ENCODE measurements at regions not wholly inside any gene's neighbourhood (a gene's known extent, or its start where the extent isn't known, plus 50 kb on each side); places are given as distances from the start of the nearest gene placed in this dataset.
"Not testable (repeated sequence)": the region's sequence is repeated elsewhere in the genome, so short reads cannot be mapped to it uniquely, and the experiment has no call there.

- no peaks in the 10 kb centered on the region for H3K27me3 ChIP-seq (replicated peaks)
- no peak for DNase-seq (ENCODE audit: low read depth in 1 of 2, low spot score in 2 of 2)
- H3K9me3 ChIP-seq (replicated peaks) = no peaks in the 10 kb centered on the region
- no peak overlapping the region for H3K4me3 ChIP-seq
- H3K27ac ChIP-seq = no peak overlapping the region
- no peaks in the 10 kb centered on the region for H3K36me3 ChIP-seq
- H3K4me1 ChIP-seq (replicated peaks) = no peaks in the 10 kb centered on the region
These were observed 122.5 kb upstream of the EGR2 start for GRCh38 chr10:62938672-62939071.

- no peak overlapping the region for H3K27ac ChIP-seq
- H3K4me3 ChIP-seq = no peak overlapping the region
- H3K36me3 ChIP-seq = no peaks in the 10 kb centered on the region
These were observed 121.5 kb upstream of the EGR2 start for GRCh38 chr10:62937674-62938073.

GRCh38 chr10:62935022-62935421 lies 118.9 kb upstream of the EGR2 start:
- Histone ChIP-seq H3K4me3 (no peak overlapping the region), H3K4me1 (replicated peaks) (no peaks in the 10 kb centered on the region), H3K36me3 (no peaks in the 10 kb centered on the region), H3K9me3 (replicated peaks) (no peaks in the 10 kb centered on the region), H3K27ac (no peak overlapping the region), H3K27me3 (replicated peaks) (no peaks in the 10 kb centered on the region)
- no peak for DNase-seq (ENCODE audit: low read depth in 1 of 2, low spot score in 2 of 2)

More at GRCh38 chr10:62937674-62938073, 121.5 kb upstream of the EGR2 start:
- no peaks in the 10 kb centered on the region for H3K27me3 ChIP-seq (replicated peaks)
- H3K9me3 ChIP-seq (replicated peaks) = no peaks in the 10 kb centered on the region
- H3K4me1 ChIP-seq (replicated peaks) = no peaks in the 10 kb centered on the region
- no peak for DNase-seq (ENCODE audit: low read depth in 1 of 2, low spot score in 2 of 2)

GRCh38 chr10:62934258-62934657 lies 118.1 kb upstream of the EGR2 start:
- no peak for DNase-seq (ENCODE audit: low read depth in 1 of 2, low spot score in 2 of 2)
- Histone ChIP-seq H3K4me3 (no peak overlapping the region), H3K27ac (no peak overlapping the region), H3K36me3 (no peaks in the 10 kb centered on the region), H3K9me3 (replicated peaks) (no peaks in the 10 kb centered on the region), H3K27me3 (replicated peaks) (no peaks in the 10 kb centered on the region), H3K4me1 (replicated peaks) (no peaks in the 10 kb centered on the region)

- DNase-seq (ENCODE audit: low read depth in 1 of 2, low spot score in 2 of 2); H3K9me3 ChIP-seq (replicated peaks); H3K4me1 ChIP-seq (replicated peaks); H3K27ac ChIP-seq; H3K4me3 ChIP-seq; H3K36me3 ChIP-seq; H3K27me3 ChIP-seq (replicated peaks): not testable (repeated sequence)
These were observed 112.6 kb upstream of the EGR2 start for GRCh38 chr10:62928763-62929162.

- Histone ChIP-seq H3K4me3 (no peak overlapping the region), H3K36me3 (no peaks in the 10 kb centered on the region), H3K27ac (no peak overlapping the region), H3K27me3 (replicated peaks) (no peaks in the 10 kb centered on the region), H3K9me3 (replicated peaks) (no peaks in the 10 kb centered on the region), H3K4me1 (replicated peaks) (no peaks in the 10 kb centered on the region)
- DNase-seq (ENCODE audit: low read depth in 1 of 2, low spot score in 2 of 2) = no peak
These were observed 110.2 kb upstream of the EGR2 start for GRCh38 chr10:62926407-62926806.

GRCh38 chr10:62924344-62924748 lies 108.2 kb upstream of the EGR2 start:
- no peaks in the 10 kb centered on the region for H3K27me3 ChIP-seq (replicated peaks)

GRCh38 chr10:62919776-62920175 lies 103.6 kb upstream of the EGR2 start:
- Histone ChIP-seq H3K27me3 (replicated peaks) (no peaks in the 10 kb centered on the region), H3K36me3 (no peaks in the 10 kb centered on the region), H3K27ac (no peak overlapping the region), H3K4me1 (replicated peaks) (no peaks in the 10 kb centered on the region), H3K9me3 (replicated peaks) (no peaks in the 10 kb centered on the region), H3K4me3 (no peak overlapping the region)
- no peak for DNase-seq (ENCODE audit: low read depth in 1 of 2, low spot score in 2 of 2)

More at GRCh38 chr10:62924344-62924748, 108.2 kb upstream of the EGR2 start:
- H3K4me1 ChIP-seq (replicated peaks) = no peaks in the 10 kb centered on the region
- H3K27ac ChIP-seq = no peak overlapping the region
- DNase-seq (ENCODE audit: low read depth in 1 of 2, low spot score in 2 of 2) = no peak
- H3K9me3 ChIP-seq (replicated peaks) = no peaks in the 10 kb centered on the region
- H3K36me3 ChIP-seq = no peaks in the 10 kb centered on the region
- H3K4me3 ChIP-seq = no peak overlapping the region

GRCh38 chr10:62917475-62918238 lies 101.5 kb upstream of the EGR2 start:
- no peaks in the 10 kb centered on the region for H3K36me3 ChIP-seq
- no peak for DNase-seq (ENCODE audit: low read depth in 1 of 2, low spot score in 2 of 2)
- H3K27me3 ChIP-seq (replicated peaks) = no peaks in the 10 kb centered on the region
- H3K4me1 ChIP-seq (replicated peaks) = no peaks in the 10 kb centered on the region
- no peak overlapping the region for H3K27ac ChIP-seq
- no peak overlapping the region for H3K4me3 ChIP-seq
- no peaks in the 10 kb centered on the region for H3K9me3 ChIP-seq (replicated peaks)

GRCh38 chr10:62916141-62916603 lies 100.0 kb upstream of the EGR2 start:
- Histone ChIP-seq H3K4me3 (no peak overlapping the region), H3K27me3 (replicated peaks) (no peaks in the 10 kb centered on the region), H3K9me3 (replicated peaks) (no peaks in the 10 kb centered on the region), H3K36me3 (no peaks in the 10 kb centered on the region), H3K27ac (no peak overlapping the region), H3K4me1 (replicated peaks) (no peaks in the 10 kb centered on the region)
- DNase-seq (ENCODE audit: low read depth in 1 of 2, low spot score in 2 of 2) = no peak

- Histone ChIP-seq H3K9me3 (replicated peaks) (no peaks in the 10 kb centered on the region), H3K27ac (no peak overlapping the region), H3K4me1 (replicated peaks) (no peaks in the 10 kb centered on the region), H3K27me3 (replicated peaks) (no peaks in the 10 kb centered on the region), H3K4me3 (no peak overlapping the region), H3K36me3 (no peaks in the 10 kb centered on the region)
- no peak for DNase-seq (ENCODE audit: low read depth in 1 of 2, low spot score in 2 of 2)
These were observed 99.0 kb upstream of the EGR2 start for GRCh38 chr10:62915158-62915557.

- no peak for DNase-seq (ENCODE audit: low read depth in 1 of 2, low spot score in 2 of 2)
- no peaks in the 10 kb centered on the region for H3K36me3 ChIP-seq
These were observed 95.9 kb upstream of the EGR2 start for GRCh38 chr10:62912086-62912485.

GRCh38 chr10:62911210-62911963 lies 95.2 kb upstream of the EGR2 start:
- H3K27me3 ChIP-seq (replicated peaks) = no peaks in the 10 kb centered on the region
- no peaks in the 10 kb centered on the region for H3K36me3 ChIP-seq
- DNase-seq (ENCODE audit: low read depth in 1 of 2, low spot score in 2 of 2) = no peak

More at GRCh38 chr10:62912086-62912485, 95.9 kb upstream of the EGR2 start:
- no peak overlapping the region for H3K4me3 ChIP-seq
- no peaks in the 10 kb centered on the region for H3K9me3 ChIP-seq (replicated peaks)
- H3K27ac ChIP-seq = no peak overlapping the region
- no peaks in the 10 kb centered on the region for H3K27me3 ChIP-seq (replicated peaks)
- no peaks in the 10 kb centered on the region for H3K4me1 ChIP-seq (replicated peaks)

GRCh38 chr10:62907470-62908212 lies 91.5 kb upstream of the EGR2 start:
- no peaks in the 10 kb centered on the region for H3K36me3 ChIP-seq
- no peaks in the 10 kb centered on the region for H3K27me3 ChIP-seq (replicated peaks)
- no peaks in the 10 kb centered on the region for H3K4me1 ChIP-seq (replicated peaks)
- H3K9me3 ChIP-seq (replicated peaks) = no peaks in the 10 kb centered on the region
- no peak overlapping the region for H3K27ac ChIP-seq
- no peak overlapping the region for H3K4me3 ChIP-seq
- no peak for DNase-seq (ENCODE audit: low read depth in 1 of 2, low spot score in 2 of 2)

More at GRCh38 chr10:62911210-62911963, 95.2 kb upstream of the EGR2 start:
- no peaks in the 10 kb centered on the region for H3K4me1 ChIP-seq (replicated peaks)
- no peak overlapping the region for H3K4me3 ChIP-seq
- no peaks in the 10 kb centered on the region for H3K9me3 ChIP-seq (replicated peaks)
- H3K27ac ChIP-seq = no peak overlapping the region

All from SJSA1 (cell line).